KOPT-K1 (cell line): ENCODE measurements at regions not wholly inside any gene's neighbourhood (a gene's known extent, or its start where the extent isn't known, plus 50 kb on each side); places are given as distances from the start of the nearest gene placed in this dataset.

Experiments used
- H3K27ac ChIP-seq: fragments of 200-600 bp; sonication (generic); 2 replicates; pipeline ENCODE4 v1.5.1; 2016; ENCODE audit warnings: antibody characterized with exemption, mild to moderate bottlenecking, low read depth, low read length; ENCODE audit not compliant: poor library complexity, severe bottlenecking
- H3K36me3 ChIP-seq: fragments of 200-600 bp; sonication (generic); 2 replicates; pipeline ENCODE4 v1.5.1; 2017; ENCODE audit warnings: antibody characterized with exemption, mild to moderate bottlenecking, low read length, moderate library complexity; ENCODE audit not compliant: insufficient read depth
- H3K9me3 ChIP-seq: fragments of 200-600 bp; sonication (generic); 2 replicates; pipeline ENCODE4 v1.5.1; 2017; ENCODE audit warnings: antibody characterized with exemption, low read length, mild to moderate bottlenecking; ENCODE audit not compliant: insufficient read depth, poor library complexity, severe bottlenecking

DNA sequence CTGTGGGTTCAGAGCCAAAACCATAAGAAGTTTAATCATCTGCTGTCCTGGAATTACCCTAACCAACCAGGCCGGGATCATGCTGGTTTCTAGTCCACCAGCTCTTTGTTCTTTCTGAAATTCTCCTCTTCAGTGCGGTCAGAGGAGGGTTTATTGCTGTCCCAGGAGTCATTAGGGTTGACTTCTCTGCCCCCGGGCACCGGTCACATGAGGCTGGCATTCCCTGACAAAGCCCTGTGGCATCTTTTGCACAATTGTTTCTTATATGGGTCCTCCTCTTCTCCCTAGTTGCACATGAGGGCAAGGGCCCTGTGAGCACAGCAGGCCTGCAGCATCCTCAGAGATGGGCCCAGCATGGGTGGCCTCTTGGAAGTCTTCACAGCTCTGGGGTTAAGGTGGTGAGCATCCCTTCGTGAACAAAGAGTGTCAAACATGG is 243.9 kb downstream of the IRF8 start:
- Histone ChIP-seq H3K9me3 (peaks cover 2% of the 10 kb centered on the region), H3K27ac (no peak overlapping the region), H3K36me3 (no peaks in the 10 kb centered on the region)

DNA sequence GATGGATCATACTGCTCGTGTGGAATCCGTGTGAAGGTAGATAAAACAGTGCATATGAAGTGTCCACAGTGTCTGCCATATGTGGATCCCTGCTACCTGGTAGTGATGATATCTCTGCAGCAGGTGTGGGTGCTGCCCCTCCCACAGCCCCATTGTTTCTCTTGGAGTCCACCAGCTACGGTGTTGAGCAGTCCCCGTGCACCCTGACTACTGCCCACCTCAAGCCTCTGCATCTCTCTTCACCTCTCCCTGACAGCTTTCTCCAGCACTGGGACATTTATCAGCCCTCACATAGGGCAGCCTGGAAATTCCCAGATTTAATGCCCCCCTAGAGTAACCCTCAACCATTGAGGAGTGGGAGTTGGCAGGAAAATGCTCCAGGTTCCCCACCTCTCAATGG is 244.7 kb downstream of the IRF8 start:
- Histone ChIP-seq H3K36me3 (no peaks in the 10 kb centered on the region), H3K27ac (no peak overlapping the region), H3K9me3 (peaks cover 5% of the 10 kb centered on the region)

- Histone ChIP-seq H3K9me3 (peaks cover 5% of the 10 kb centered on the region), H3K27ac (no peak overlapping the region), H3K36me3 (no peaks in the 10 kb centered on the region)
Observed at GRCh38 chr16:86145669-86146068, 246.7 kb downstream of the IRF8 start.

GRCh38 chr16:86150641-86151238 is 251.8 kb downstream of the IRF8 start:
- peaks cover 5% of the 10 kb centered on the region for H3K9me3 ChIP-seq
- H3K36me3 ChIP-seq = no peaks in the 10 kb centered on the region
- H3K27ac ChIP-seq = no peak overlapping the region

GRCh38 chr16:86151239-86151851 is 252.4 kb downstream of the IRF8 start:
- peaks cover 5% of the 10 kb centered on the region for H3K9me3 ChIP-seq
- no peaks in the 10 kb centered on the region for H3K36me3 ChIP-seq
- H3K27ac ChIP-seq = no peak overlapping the region

DNA sequence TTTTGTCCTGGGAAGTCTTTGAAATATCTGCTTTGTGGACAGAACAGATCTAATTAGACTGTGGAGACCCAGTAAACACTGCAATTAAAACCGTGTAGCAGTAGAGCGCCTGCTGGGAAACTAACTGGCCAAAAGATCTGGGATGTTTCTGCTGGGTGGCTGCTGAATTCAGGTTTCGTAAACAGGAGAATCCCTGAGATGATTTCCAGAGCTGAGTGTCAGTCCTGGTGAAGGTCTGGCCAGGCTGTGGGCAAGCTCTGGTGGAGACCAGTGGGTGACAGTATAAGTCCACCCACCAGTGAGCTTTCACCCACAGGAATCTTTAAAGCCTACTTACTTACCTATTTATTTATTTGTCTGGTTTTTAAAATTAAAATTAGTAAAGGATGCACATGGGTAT is 257.2 kb downstream of the IRF8 start:
- no peaks in the 10 kb centered on the region for H3K36me3 ChIP-seq
- no peak overlapping the region for H3K27ac ChIP-seq

DNA sequence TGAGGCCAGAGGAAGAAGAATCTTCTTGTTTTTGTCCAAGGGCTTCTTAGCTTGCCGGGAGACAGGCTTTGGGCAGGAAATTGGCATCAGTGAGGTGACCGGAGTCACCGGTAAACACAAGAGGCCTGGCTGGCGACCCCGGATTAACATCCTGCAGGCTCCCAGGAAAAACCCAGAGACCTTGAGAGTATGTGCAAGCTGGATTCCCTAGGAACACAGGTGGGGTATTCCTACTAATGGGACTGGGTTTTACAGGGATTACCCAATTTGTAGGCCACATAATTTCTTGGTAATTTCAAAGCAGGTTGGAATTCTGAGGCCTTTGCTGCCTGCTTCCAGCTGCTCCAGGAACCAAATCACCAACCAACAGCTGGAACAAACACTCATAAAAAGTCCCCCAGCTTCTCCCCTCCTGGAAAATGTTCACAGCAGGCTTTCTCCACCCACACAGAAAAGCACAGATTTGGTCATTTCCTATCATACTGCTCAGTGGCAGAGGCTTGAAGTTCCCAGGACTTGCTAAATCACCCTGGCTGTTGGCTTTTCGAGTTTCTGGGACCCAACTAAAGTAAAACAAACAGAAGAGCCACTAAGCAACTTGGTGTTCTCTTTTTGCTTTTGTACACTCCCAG is 258.8 kb downstream of the IRF8 start:
- no peak overlapping the region for H3K27ac ChIP-seq
- no peaks in the 10 kb centered on the region for H3K9me3 ChIP-seq
- H3K36me3 ChIP-seq = no peaks in the 10 kb centered on the region

More for the DNA sequence above, 257.2 kb downstream of the IRF8 start:
- H3K9me3 ChIP-seq = no peaks in the 10 kb centered on the region

GRCh38 chr16:86158688-86159360 is 259.9 kb downstream of the IRF8 start:
- Histone ChIP-seq H3K9me3 (no peaks in the 10 kb centered on the region), H3K36me3 (no peaks in the 10 kb centered on the region), H3K27ac (no peak overlapping the region)

DNA sequence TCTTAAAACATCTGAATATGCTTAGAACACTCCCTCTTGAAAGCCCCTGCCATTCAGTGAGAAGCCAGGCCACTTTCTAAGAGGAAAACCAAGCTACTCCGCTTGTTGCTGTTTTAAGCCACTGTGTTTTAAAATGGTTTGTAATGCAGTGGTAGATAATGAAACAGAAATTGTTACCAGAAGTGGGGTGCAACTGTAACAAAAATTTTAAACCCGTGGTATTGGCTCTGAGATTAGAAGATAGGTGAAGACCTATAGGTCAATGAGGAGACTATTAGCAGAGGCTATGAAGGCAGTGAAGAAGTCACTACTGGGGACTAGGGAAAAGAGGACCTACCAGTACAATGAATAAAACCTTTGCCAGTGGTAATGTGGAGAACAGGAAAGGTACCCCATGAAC is 266.5 kb downstream of the IRF8 start:
- Histone ChIP-seq H3K27ac (no peak overlapping the region), H3K9me3 (peaks cover 28% of the 10 kb centered on the region), H3K36me3 (no peaks in the 10 kb centered on the region)

GRCh38 chr16:86166414-86166813 is 267.5 kb downstream of the IRF8 start:
- no peaks in the 10 kb centered on the region for H3K36me3 ChIP-seq
- H3K27ac ChIP-seq = no peak overlapping the region
- H3K9me3 ChIP-seq = peaks cover 28% of the 10 kb centered on the region

DNA sequence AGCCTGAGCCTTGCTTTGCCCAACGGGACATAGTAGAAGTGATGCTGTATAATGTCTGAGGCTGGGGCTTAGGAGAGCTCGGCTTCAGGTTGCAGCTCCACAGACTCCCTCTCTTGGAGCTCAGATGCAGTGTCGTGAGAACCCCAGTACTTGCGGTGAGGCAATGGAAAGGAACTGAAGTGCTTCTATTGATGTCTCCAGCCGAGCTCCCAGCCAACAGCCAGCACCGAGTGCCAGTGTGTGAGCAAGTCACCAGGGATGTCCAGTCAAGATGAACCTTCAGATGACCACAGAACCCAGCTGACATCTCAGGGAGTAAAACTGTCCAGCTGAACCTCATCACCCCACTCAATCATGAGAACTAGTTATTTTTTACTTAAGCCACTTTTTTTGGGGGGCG is 268.1 kb downstream of the IRF8 start:
- Histone ChIP-seq H3K9me3 (peaks cover 28% of the 10 kb centered on the region), H3K36me3 (no peaks in the 10 kb centered on the region), H3K27ac (no peak overlapping the region)

GRCh38 chr16:86170720-86171119 is 271.8 kb downstream of the IRF8 start:
- H3K27ac ChIP-seq = no peak overlapping the region

GRCh38 chr16:86171329-86171728 is 272.4 kb downstream of the IRF8 start:
- Histone ChIP-seq H3K36me3 (no peaks in the 10 kb centered on the region), H3K27ac (no peak overlapping the region), H3K9me3 (peaks cover 5% of the 10 kb centered on the region)

More at GRCh38 chr16:86170720-86171119, 271.8 kb downstream of the IRF8 start:
- peaks cover 11% of the 10 kb centered on the region for H3K9me3 ChIP-seq
- H3K36me3 ChIP-seq = no peaks in the 10 kb centered on the region

GRCh38 chr16:86175816-86176215 is 276.9 kb downstream of the IRF8 start:
- H3K9me3 ChIP-seq = no peaks in the 10 kb centered on the region
- no peak overlapping the region for H3K27ac ChIP-seq

GRCh38 chr16:86176462-86176861 is 277.5 kb downstream of the IRF8 start:
- peaks cover 3% of the 10 kb centered on the region for H3K9me3 ChIP-seq
- H3K36me3 ChIP-seq = no peaks in the 10 kb centered on the region
- no peak overlapping the region for H3K27ac ChIP-seq

More at GRCh38 chr16:86175816-86176215, 276.9 kb downstream of the IRF8 start:
- H3K36me3 ChIP-seq = no peaks in the 10 kb centered on the region
